ENCODE measurements at regions not wholly inside any gene's neighbourhood (a gene's known extent, or its start where the extent isn't known, plus 50 kb on each side); places are given as distances from the start of the nearest gene placed in this dataset.

DNA sequence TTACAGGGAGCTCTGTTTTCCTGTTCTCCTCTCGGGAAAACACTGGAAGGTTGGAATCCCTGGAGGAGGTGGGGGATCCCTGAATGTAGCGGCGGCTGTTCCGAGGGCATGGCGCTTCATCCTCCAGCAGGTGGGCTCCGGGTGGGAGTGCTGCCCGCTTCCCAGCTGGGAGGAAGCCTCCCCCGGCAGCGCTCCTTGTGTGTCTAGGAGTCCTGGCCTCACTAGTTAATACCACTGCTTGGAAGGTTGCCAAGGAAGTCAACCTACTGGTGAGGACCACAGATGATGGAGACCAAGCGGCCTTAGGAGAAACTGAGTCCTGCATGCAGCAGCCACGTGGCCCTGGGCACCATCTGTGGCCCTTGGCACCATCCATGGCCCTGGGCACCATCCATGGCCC lies 151.9 kb upstream of the PFKP start (continued):
- TF ChIP-seq, protein P1, sequence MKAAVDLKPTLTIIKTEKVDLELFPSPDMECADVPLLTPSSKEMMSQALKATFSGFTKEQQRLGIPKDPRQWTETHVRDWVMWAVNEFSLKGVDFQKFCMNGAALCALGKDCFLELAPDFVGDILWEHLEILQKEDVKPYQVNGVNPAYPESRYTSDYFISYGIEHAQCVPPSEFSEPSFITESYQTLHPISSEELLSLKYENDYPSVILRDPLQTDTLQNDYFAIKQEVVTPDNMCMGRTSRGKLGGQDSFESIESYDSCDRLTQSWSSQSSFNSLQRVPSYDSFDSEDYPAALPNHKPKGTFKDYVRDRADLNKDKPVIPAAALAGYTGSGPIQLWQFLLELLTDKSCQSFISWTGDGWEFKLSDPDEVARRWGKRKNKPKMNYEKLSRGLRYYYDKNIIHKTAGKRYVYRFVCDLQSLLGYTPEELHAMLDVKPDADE (IDR thresholded peaks at IDR 0.05): no peak
- no peak for TF ChIP-seq ZNF114 (CRISPR knock-in tag; IDR thresholded peaks at IDR 0.05)
- TF ChIP-seq ZNF331 (CRISPR knock-in tag; IDR thresholded peaks at IDR 0.05; ENCODE audit: low read depth): no peak
- TF ChIP-seq, protein P2, sequence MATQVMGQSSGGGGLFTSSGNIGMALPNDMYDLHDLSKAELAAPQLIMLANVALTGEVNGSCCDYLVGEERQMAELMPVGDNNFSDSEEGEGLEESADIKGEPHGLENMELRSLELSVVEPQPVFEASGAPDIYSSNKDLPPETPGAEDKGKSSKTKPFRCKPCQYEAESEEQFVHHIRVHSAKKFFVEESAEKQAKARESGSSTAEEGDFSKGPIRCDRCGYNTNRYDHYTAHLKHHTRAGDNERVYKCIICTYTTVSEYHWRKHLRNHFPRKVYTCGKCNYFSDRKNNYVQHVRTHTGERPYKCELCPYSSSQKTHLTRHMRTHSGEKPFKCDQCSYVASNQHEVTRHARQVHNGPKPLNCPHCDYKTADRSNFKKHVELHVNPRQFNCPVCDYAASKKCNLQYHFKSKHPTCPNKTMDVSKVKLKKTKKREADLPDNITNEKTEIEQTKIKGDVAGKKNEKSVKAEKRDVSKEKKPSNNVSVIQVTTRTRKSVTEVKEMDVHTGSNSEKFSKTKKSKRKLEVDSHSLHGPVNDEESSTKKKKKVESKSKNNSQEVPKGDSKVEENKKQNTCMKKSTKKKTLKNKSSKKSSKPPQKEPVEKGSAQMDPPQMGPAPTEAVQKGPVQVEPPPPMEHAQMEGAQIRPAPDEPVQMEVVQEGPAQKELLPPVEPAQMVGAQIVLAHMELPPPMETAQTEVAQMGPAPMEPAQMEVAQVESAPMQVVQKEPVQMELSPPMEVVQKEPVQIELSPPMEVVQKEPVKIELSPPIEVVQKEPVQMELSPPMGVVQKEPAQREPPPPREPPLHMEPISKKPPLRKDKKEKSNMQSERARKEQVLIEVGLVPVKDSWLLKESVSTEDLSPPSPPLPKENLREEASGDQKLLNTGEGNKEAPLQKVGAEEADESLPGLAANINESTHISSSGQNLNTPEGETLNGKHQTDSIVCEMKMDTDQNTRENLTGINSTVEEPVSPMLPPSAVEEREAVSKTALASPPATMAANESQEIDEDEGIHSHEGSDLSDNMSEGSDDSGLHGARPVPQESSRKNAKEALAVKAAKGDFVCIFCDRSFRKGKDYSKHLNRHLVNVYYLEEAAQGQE (IDR thresholded peaks at IDR 0.05; ENCODE audit: unreplicated experiment): no peak
- TF ChIP-seq NANOG (IDR thresholded peaks at IDR 0.05; ENCODE audit: borderline replicate concordance): no peak
- TF ChIP-seq EZH2phosphoT487 (IDR thresholded peaks at IDR 0.05; ENCODE audit: unreplicated experiment): no peak
- TF ChIP-seq CREB1 (CRISPR knock-in tag; IDR thresholded peaks at IDR 0.05; ENCODE audit: low read depth): no peak
- TF ChIP-seq POLR2AphosphoS5 (IDR thresholded peaks at IDR 0.05; ENCODE audit: low read depth): no peak

DNA sequence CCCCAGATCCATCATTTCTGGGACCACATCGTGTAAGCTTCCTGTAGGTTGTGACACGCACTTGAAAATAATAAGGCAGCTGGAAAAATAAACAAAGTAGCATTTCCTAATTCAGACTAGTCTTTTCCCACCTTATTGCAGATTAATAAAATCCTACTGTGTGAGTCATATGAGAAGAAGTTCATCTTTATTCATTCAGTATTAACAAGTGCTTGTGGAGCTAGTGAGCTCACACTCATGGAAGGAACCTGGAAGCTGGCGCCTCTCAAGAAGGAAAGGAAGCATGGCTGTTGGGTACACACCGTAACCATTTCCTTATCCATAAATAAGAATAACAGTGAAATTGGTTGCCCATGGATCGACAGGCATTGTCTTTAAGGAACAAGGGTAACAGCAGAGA lies 152.6 kb upstream of the PFKP start:
- Histone ChIP-seq H3K9me2 (ENCODE audit: insufficient read depth) (peaks cover 8% of the 10 kb centered on the region; the same call in 1 of the 2 replicates), H3K27ac (ENCODE audit: low read depth) (no peak overlapping the region), H3K4me1 (ENCODE audit: insufficient read depth) (peaks cover 5% of the 10 kb centered on the region), H3K27me3 (ENCODE audit: insufficient read depth) (no peaks in the 10 kb centered on the region), H3F3A (replicated peaks; ENCODE audit: low read depth) (no peaks in the 10 kb centered on the region), H3K4me2 (no peak overlapping the region), H4K20me1 (replicated peaks; ENCODE audit: insufficient read depth) (no peaks in the 10 kb centered on the region), H3K79me2 (replicated peaks; ENCODE audit: insufficient read depth) (no peaks in the 10 kb centered on the region), H3K4me3 (no peak overlapping the region), H3K36me3 (ENCODE audit: insufficient read depth) (no peaks in the 10 kb centered on the region), H2AFZ (no peak overlapping the region)
- Mint-ChIP-seq H3K27me3 (ENCODE audit: insufficient read depth, low read depth, poor library complexity) (peaks cover 8% of the 10 kb centered on the region), H3K27ac (no peak overlapping the region), H3K36me3 (ENCODE audit: low read depth) (no peaks in the 10 kb centered on the region), H3K4me1 (peaks cover 17% of the 10 kb centered on the region), H3K9me3 (no peaks in the 10 kb centered on the region), H3K4me3 (no peak overlapping the region)
- DNase-seq (ENCODE audit: low spot score) (no peak), ATAC-seq (no peak)
- TF ChIP-seq, protein P3, sequence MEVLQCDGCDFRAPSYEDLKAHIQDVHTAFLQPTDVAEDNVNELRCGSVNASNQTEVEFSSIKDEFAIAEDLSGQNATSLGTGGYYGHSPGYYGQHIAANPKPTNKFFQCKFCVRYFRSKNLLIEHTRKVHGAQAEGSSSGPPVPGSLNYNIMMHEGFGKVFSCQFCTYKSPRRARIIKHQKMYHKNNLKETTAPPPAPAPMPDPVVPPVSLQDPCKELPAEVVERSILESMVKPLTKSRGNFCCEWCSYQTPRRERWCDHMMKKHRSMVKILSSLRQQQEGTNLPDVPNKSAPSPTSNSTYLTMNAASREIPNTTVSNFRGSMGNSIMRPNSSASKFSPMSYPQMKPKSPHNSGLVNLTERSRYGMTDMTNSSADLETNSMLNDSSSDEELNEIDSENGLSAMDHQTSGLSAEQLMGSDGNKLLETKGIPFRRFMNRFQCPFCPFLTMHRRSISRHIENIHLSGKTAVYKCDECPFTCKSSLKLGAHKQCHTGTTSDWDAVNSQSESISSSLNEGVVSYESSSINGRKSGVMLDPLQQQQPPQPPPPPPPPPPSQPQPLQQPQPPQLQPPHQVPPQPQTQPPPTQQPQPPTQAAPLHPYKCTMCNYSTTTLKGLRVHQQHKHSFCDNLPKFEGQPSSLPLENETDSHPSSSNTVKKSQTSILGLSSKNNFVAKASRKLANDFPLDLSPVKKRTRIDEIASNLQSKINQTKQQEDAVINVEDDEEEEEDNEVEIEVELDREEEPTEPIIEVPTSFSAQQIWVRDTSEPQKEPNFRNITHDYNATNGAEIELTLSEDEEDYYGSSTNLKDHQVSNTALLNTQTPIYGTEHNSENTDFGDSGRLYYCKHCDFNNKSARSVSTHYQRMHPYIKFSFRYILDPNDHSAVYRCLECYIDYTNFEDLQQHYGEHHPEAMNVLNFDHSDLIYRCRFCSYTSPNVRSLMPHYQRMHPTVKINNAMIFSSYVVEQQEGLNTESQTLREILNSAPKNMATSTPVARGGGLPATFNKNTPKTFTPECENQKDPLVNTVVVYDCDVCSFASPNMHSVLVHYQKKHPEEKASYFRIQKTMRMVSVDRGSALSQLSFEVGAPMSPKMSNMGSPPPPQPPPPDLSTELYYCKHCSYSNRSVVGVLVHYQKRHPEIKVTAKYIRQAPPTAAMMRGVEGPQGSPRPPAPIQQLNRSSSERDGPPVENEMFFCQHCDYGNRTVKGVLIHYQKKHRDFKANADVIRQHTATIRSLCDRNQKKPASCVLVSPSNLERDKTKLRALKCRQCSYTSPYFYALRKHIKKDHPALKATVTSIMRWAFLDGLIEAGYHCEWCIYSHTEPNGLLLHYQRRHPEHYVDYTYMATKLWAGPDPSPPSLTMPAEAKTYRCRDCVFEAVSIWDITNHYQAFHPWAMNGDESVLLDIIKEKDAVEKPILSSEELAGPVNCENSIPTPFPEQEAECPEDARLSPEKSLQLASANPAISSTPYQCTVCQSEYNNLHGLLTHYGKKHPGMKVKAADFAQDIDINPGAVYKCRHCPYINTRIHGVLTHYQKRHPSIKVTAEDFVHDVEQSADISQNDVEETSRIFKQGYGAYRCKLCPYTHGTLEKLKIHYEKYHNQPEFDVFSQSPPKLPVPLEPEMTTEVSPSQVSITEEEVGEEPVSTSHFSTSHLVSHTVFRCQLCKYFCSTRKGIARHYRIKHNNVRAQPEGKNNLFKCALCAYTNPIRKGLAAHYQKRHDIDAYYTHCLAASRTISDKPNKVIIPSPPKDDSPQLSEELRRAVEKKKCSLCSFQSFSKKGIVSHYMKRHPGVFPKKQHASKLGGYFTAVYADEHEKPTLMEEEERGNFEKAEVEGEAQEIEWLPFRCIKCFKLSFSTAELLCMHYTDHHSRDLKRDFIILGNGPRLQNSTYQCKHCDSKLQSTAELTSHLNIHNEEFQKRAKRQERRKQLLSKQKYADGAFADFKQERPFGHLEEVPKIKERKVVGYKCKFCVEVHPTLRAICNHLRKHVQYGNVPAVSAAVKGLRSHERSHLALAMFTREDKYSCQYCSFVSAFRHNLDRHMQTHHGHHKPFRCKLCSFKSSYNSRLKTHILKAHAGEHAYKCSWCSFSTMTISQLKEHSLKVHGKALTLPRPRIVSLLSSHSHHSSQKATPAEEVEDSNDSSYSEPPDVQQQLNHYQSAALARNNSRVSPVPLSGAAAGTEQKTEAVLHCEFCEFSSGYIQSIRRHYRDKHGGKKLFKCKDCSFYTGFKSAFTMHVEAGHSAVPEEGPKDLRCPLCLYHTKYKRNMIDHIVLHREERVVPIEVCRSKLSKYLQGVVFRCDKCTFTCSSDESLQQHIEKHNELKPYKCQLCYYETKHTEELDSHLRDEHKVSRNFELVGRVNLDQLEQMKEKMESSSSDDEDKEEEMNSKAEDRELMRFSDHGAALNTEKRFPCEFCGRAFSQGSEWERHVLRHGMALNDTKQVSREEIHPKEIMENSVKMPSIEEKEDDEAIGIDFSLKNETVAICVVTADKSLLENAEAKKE (CRISPR knock-in tag; IDR thresholded peaks at IDR 0.05): no peak
- TF ChIP-seq EZH2phosphoT487 (IDR thresholded peaks at IDR 0.05; ENCODE audit: unreplicated experiment) (no peak), ZNF114 (CRISPR knock-in tag; IDR thresholded peaks at IDR 0.05) (no peak), POLR2AphosphoS5 (IDR thresholded peaks at IDR 0.05; ENCODE audit: low read depth) (no peak), STAT1 (IDR thresholded peaks at IDR 0.05; ENCODE audit: unreplicated experiment) (no peak), EZH2 (IDR thresholded peaks at IDR 0.05; ENCODE audit: low read depth, unreplicated experiment) (no peak), NANOG (IDR thresholded peaks at IDR 0.05; ENCODE audit: borderline replicate concordance) (no peak)
- TF ChIP-seq, protein P2 (IDR thresholded peaks at IDR 0.05; ENCODE audit: unreplicated experiment): no peak
